ENCODE measurements at regions not wholly inside any gene's neighbourhood (a gene's known extent, or its start where the extent isn't known, plus 50 kb on each side); places are given as distances from the start of the nearest gene placed in this dataset.

DNA sequence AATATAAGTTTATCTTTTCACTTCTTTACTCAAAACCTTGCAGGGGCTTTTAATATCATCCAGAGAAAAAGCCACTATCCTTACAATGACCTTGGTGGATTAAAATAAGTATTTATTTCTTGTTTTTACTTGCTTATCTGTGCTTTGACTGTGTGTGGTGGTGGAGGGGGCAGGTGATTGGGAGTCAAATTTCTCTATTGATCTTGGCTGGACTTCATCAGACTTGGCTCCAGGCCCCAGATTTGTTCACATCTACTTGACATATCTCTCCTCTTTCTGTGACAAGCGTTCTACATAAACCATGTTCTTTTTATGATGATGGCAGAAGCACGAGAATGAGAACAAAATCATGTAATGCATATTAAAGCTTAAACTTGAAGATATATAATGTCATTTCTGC, 670.8 kb downstream of the PCDH17 start:
- no peak for TF ChIP-seq EZH2 (IDR thresholded peaks at IDR 0.05; ENCODE audit: insufficient read depth, low read length)
- TF ChIP-seq, protein P1, sequence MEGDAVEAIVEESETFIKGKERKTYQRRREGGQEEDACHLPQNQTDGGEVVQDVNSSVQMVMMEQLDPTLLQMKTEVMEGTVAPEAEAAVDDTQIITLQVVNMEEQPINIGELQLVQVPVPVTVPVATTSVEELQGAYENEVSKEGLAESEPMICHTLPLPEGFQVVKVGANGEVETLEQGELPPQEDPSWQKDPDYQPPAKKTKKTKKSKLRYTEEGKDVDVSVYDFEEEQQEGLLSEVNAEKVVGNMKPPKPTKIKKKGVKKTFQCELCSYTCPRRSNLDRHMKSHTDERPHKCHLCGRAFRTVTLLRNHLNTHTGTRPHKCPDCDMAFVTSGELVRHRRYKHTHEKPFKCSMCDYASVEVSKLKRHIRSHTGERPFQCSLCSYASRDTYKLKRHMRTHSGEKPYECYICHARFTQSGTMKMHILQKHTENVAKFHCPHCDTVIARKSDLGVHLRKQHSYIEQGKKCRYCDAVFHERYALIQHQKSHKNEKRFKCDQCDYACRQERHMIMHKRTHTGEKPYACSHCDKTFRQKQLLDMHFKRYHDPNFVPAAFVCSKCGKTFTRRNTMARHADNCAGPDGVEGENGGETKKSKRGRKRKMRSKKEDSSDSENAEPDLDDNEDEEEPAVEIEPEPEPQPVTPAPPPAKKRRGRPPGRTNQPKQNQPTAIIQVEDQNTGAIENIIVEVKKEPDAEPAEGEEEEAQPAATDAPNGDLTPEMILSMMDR (IDR thresholded peaks at IDR 0.05; ENCODE audit: insufficient read depth, low read depth, low read length) = no peak
